ENCODE measurements at regions not wholly inside any gene's neighbourhood (a gene's known extent, or its start where the extent isn't known, plus 50 kb on each side); places are given as distances from the start of the nearest gene placed in this dataset.

- intact Hi-C loops (cut with micrococcal nuclease) = no loop called here
- H3K27me3 ChIP-seq (ENCODE audit: low read depth) = no peaks in the 10 kb centered on the region
These were observed 133.8 kb upstream of the MOCS2 start for GRCh38 chr5:53243403-53243802.

GRCh38 chr5:53246042-53246836 is 136.7 kb upstream of the MOCS2 start:
- Histone ChIP-seq H3K27ac (replicated peaks) (no peak overlapping the region), H3K4me1 (no peaks in the 10 kb centered on the region), H3K4me3 (no peak overlapping the region), H3K27me3 (ENCODE audit: low read depth) (no peaks in the 10 kb centered on the region), H3K36me3 (no peaks in the 10 kb centered on the region), H3K9me3 (replicated peaks) (no peaks in the 10 kb centered on the region)
- intact Hi-C loops (cut with micrococcal nuclease) = no loop called here
- TF ChIP-seq CTCF (IDR thresholded peaks at IDR 0.05; ENCODE audit: borderline replicate concordance) = no peak
- no peak for DNase-seq

More at GRCh38 chr5:53243403-53243802, 133.8 kb upstream of the MOCS2 start:
- Histone ChIP-seq H3K27ac (replicated peaks) (no peak overlapping the region), H3K4me3 (no peak overlapping the region), H3K9me3 (replicated peaks) (no peaks in the 10 kb centered on the region), H3K36me3 (no peaks in the 10 kb centered on the region), H3K4me1 (no peaks in the 10 kb centered on the region)
- TF ChIP-seq CTCF (IDR thresholded peaks at IDR 0.05; ENCODE audit: borderline replicate concordance) = no peak
- no peak for DNase-seq

GRCh38 chr5:53249529-53250200 is 140.1 kb upstream of the MOCS2 start:
- no peak for DNase-seq
- Histone ChIP-seq H3K36me3 (no peaks in the 10 kb centered on the region), H3K27ac (replicated peaks) (no peak overlapping the region), H3K4me1 (no peaks in the 10 kb centered on the region), H3K4me3 (no peak overlapping the region), H3K27me3 (ENCODE audit: low read depth) (no peaks in the 10 kb centered on the region), H3K9me3 (replicated peaks) (no peaks in the 10 kb centered on the region)
- TF ChIP-seq CTCF (IDR thresholded peaks at IDR 0.05; ENCODE audit: borderline replicate concordance) = no peak
- intact Hi-C loops (cut with micrococcal nuclease) = no loop called here

- TF ChIP-seq CTCF (IDR thresholded peaks at IDR 0.05; ENCODE audit: borderline replicate concordance) = no peak
- Histone ChIP-seq H3K27ac (replicated peaks) (no peak overlapping the region), H3K9me3 (replicated peaks) (no peaks in the 10 kb centered on the region), H3K36me3 (no peaks in the 10 kb centered on the region), H3K27me3 (ENCODE audit: low read depth) (no peaks in the 10 kb centered on the region), H3K4me1 (no peaks in the 10 kb centered on the region), H3K4me3 (no peak overlapping the region)
- intact Hi-C loops (cut with micrococcal nuclease) = no loop called here
- no peak for DNase-seq
These were observed 140.6 kb upstream of the MOCS2 start for GRCh38 chr5:53250201-53250550.

GRCh38 chr5:53253421-53253871 is 143.9 kb upstream of the MOCS2 start:
- no peak for DNase-seq
- Histone ChIP-seq H3K4me1 (no peaks in the 10 kb centered on the region), H3K27me3 (ENCODE audit: low read depth) (no peaks in the 10 kb centered on the region), H3K36me3 (no peaks in the 10 kb centered on the region), H3K9me3 (replicated peaks) (no peaks in the 10 kb centered on the region), H3K27ac (replicated peaks) (no peak overlapping the region), H3K4me3 (no peak overlapping the region)
- intact Hi-C loops (cut with micrococcal nuclease) = no loop called here
- TF ChIP-seq CTCF (IDR thresholded peaks at IDR 0.05; ENCODE audit: borderline replicate concordance) = no peak

Data from left ventricle myocardium inferior (tissue), 1 donor.